ENCODE measurements at regions not wholly inside any gene's neighbourhood (a gene's known extent, or its start where the extent isn't known, plus 50 kb on each side); places are given as distances from the start of the nearest gene placed in this dataset.

DNA sequence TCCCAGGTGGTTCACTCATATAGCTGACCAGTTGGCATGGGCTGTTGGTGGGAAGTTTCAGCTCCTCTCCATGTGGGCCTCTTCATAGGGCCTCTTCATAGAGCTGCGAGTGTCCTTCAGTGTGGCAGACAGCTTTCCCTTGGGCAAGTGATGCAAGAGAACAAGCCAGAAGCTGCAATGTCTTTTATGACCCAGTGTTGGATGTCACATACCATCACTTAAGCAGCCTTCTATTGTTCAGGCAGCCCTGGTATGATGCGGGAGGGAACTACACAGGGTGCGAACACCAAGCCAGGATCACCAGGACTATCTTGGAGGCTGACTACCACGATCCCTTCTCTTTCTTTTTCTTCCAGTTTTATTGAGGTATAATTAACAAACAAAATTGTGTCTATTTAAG, 126.5 kb upstream of the ITGA6 start:
- Histone ChIP-seq H3K36me3 (ENCODE audit: insufficient read depth, low read length, poor library complexity, severe bottlenecking) (no peaks in the 10 kb centered on the region), H3K27ac (ENCODE audit: low read depth, low read length, poor library complexity, severe bottlenecking) (no peak overlapping the region), H3K27me3 (replicated peaks; ENCODE audit: insufficient read depth, low read depth, low read length, poor library complexity) (no peaks in the 10 kb centered on the region), H3K4me3 (ENCODE audit: low read depth, low read length, poor library complexity, severe bottlenecking) (no peak overlapping the region), H3K4me1 (ENCODE audit: insufficient read depth, low read length, poor library complexity, severe bottlenecking) (no peaks in the 10 kb centered on the region), H3K9me3 (ENCODE audit: low read depth, low read length, poor library complexity, severe bottlenecking) (no peaks in the 10 kb centered on the region)
- DNase-seq (ENCODE audit: low spot score), result no peak
- ChIA-PET POLR2A (ENCODE audit: low non-redundant PET) (no interaction called here), CTCF (no interaction called here)
- BruUV-seq (replicated peaks), result no TSS peak
- intact Hi-C loops (cut with micrococcal nuclease; ENCODE audit: unreplicated experiment), result no loop called here
- TF ChIP-seq, protein P1, sequence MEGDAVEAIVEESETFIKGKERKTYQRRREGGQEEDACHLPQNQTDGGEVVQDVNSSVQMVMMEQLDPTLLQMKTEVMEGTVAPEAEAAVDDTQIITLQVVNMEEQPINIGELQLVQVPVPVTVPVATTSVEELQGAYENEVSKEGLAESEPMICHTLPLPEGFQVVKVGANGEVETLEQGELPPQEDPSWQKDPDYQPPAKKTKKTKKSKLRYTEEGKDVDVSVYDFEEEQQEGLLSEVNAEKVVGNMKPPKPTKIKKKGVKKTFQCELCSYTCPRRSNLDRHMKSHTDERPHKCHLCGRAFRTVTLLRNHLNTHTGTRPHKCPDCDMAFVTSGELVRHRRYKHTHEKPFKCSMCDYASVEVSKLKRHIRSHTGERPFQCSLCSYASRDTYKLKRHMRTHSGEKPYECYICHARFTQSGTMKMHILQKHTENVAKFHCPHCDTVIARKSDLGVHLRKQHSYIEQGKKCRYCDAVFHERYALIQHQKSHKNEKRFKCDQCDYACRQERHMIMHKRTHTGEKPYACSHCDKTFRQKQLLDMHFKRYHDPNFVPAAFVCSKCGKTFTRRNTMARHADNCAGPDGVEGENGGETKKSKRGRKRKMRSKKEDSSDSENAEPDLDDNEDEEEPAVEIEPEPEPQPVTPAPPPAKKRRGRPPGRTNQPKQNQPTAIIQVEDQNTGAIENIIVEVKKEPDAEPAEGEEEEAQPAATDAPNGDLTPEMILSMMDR (conservative IDR thresholded peaks at IDR 0.05; ENCODE audit: low read depth, low read length), result no peak
- TF ChIP-seq EZH2 (IDR thresholded peaks at IDR 0.05; ENCODE audit: borderline replicate concordance, low read depth, low read length, poor library complexity, severe bottlenecking), result no peak

DNA sequence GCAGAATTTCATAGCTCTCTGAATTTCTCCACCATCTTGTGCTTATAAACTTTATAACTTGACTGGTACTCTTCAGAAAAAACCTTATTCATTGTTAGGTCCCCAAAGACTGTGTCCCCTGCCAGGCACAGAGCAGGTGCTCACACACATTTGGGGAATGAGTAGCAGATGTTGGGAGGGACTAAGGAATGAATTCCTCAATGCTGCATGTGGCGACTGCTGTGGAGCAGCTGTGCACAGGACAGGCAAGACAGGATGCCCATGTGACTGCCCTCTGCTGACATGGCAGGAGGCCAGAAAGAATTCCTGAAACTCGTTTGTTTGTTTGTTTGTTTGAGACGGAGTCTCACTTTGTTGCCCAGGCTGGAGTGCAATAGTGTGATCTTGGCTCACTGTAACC, 122.3 kb upstream of the ITGA6 start:
- intact Hi-C loops (cut with micrococcal nuclease; ENCODE audit: unreplicated experiment), result no loop called here
- TF ChIP-seq EZH2 (IDR thresholded peaks at IDR 0.05; ENCODE audit: borderline replicate concordance, low read depth, low read length, poor library complexity, severe bottlenecking), result no peak
- TF ChIP-seq, protein P1 (conservative IDR thresholded peaks at IDR 0.05; ENCODE audit: low read depth, low read length), result no peak
- H3K36me3 ChIP-seq (ENCODE audit: insufficient read depth, low read length, poor library complexity, severe bottlenecking), result no peaks in the 10 kb centered on the region
- H3K4me3 ChIP-seq (ENCODE audit: low read depth, low read length, poor library complexity, severe bottlenecking), result no peak overlapping the region
- no peak overlapping the region for H3K27ac ChIP-seq (ENCODE audit: low read depth, low read length, poor library complexity, severe bottlenecking)
- ChIA-PET CTCF (no interaction called here), POLR2A (ENCODE audit: low non-redundant PET) (interaction anchor here (0.5 kb wide), 1 partner anchor 737 kb away, joined by 3 read pairs; no protein-coding TSS in a partner anchor)
- no peaks in the 10 kb centered on the region for H3K4me1 ChIP-seq (ENCODE audit: insufficient read depth, low read length, poor library complexity, severe bottlenecking)
- no TSS peak for BruUV-seq (replicated peaks)
- H3K9me3 ChIP-seq (ENCODE audit: low read depth, low read length, poor library complexity, severe bottlenecking), result no peaks in the 10 kb centered on the region
- no peaks in the 10 kb centered on the region for H3K27me3 ChIP-seq (replicated peaks; ENCODE audit: insufficient read depth, low read depth, low read length, poor library complexity)
- DNase-seq (ENCODE audit: low spot score), result no peak

DNA sequence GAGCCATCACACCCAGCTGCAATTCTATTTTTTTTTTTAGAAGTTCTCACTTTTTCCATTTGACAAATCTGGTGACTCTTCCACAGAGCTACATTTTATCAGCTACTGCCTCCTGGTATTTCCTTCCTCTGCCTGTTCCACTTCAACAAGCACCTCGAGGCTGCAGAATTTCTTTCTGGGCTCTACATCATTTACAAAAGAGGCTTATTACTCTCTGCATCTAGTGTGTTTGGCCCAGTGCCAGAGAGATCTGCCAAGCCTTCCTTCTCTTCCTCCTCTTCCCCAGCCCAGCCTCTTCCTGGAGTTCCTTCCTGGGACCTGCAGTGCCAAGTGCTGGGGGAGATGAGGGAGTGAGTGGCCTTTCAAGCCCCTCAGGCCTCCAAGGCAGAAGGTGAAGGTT, 119.6 kb upstream of the ITGA6 start:
- TF ChIP-seq, protein P1 (conservative IDR thresholded peaks at IDR 0.05; ENCODE audit: low read depth, low read length), result no peak
- H3K27me3 ChIP-seq (replicated peaks; ENCODE audit: insufficient read depth, low read depth, low read length, poor library complexity), result no peaks in the 10 kb centered on the region
- BruUV-seq (replicated peaks), result no TSS peak
- H3K36me3 ChIP-seq (ENCODE audit: insufficient read depth, low read length, poor library complexity, severe bottlenecking), result no peaks in the 10 kb centered on the region
- H3K4me1 ChIP-seq (ENCODE audit: insufficient read depth, low read length, poor library complexity, severe bottlenecking), result no peaks in the 10 kb centered on the region
- DNase-seq (ENCODE audit: low spot score), result peak; percentile 19
- ChIA-PET POLR2A (ENCODE audit: low non-redundant PET) (no interaction called here), CTCF (no interaction called here)
- intact Hi-C loops (cut with micrococcal nuclease; ENCODE audit: unreplicated experiment), result no loop called here
- H3K4me3 ChIP-seq (ENCODE audit: low read depth, low read length, poor library complexity, severe bottlenecking), result no peak overlapping the region
- no peak overlapping the region for H3K27ac ChIP-seq (ENCODE audit: low read depth, low read length, poor library complexity, severe bottlenecking)
- H3K9me3 ChIP-seq (ENCODE audit: low read depth, low read length, poor library complexity, severe bottlenecking), result no peaks in the 10 kb centered on the region
